Transverse colon (tissue), 3 donors: ENCODE measurements at regions not wholly inside any gene's neighbourhood (a gene's known extent, or its start where the extent isn't known, plus 50 kb on each side); places are given as distances from the start of the nearest gene placed in this dataset.

Experiments used
- POLR2A ChIP-seq: fragments of 450-650 bp; IDR thresholded peaks from one replicate; pipeline ENCODE4 v1.6.1; 2016; ENCODE audit warnings: antibody characterized with exemption, mild to moderate bottlenecking, moderate library complexity
- TF ChIP-seq, protein P1 (sequence below), 5 experiments: fragments of 200-600 bp in 3 of 5; fragments of 450-650 bp in 2 of 5; sonication (generic) in 3 of 5; IDR thresholded peaks; 1 replicate in 2 of 5; 2 replicates in 3 of 5; pipeline ENCODE4 v1.5.1; 2016 to 2017; ENCODE audit warnings: antibody characterized with exemption in 5 of 5, inconsistent platforms in 3 of 5, mild to moderate bottlenecking in 2 of 5, moderate library complexity in 1 of 5

GRCh38 chr1:99548943-99549605 lies 96.8 kb upstream of the PALMD start:
- TF ChIP-seq, protein P1, sequence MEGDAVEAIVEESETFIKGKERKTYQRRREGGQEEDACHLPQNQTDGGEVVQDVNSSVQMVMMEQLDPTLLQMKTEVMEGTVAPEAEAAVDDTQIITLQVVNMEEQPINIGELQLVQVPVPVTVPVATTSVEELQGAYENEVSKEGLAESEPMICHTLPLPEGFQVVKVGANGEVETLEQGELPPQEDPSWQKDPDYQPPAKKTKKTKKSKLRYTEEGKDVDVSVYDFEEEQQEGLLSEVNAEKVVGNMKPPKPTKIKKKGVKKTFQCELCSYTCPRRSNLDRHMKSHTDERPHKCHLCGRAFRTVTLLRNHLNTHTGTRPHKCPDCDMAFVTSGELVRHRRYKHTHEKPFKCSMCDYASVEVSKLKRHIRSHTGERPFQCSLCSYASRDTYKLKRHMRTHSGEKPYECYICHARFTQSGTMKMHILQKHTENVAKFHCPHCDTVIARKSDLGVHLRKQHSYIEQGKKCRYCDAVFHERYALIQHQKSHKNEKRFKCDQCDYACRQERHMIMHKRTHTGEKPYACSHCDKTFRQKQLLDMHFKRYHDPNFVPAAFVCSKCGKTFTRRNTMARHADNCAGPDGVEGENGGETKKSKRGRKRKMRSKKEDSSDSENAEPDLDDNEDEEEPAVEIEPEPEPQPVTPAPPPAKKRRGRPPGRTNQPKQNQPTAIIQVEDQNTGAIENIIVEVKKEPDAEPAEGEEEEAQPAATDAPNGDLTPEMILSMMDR (IDR thresholded peaks at IDR 0.05), result no peak
- TF ChIP-seq POLR2A, result no peak
